HepG2 (cell line): ENCODE measurements at regions not wholly inside any gene's neighbourhood (a gene's known extent, or its start where the extent isn't known, plus 50 kb on each side); places are given as distances from the start of the nearest gene placed in this dataset.

Experiments
- ATAC-seq: fragments of 200-7000 bp; cut with Tn5 transposase; 3 replicates; pipeline ENCODE4 v1.9.1; 2020; ENCODE audit warnings: mild to moderate bottlenecking, moderate library complexity
- BruUV-seq: library from RNA; stranded (reverse); fragments of 400-500 nt; replicated peaks from 2 replicates; lab custom pipeline; 2021; lab: Mats Ljungman, UMichigan
- CTCF ChIA-PET: fragments of 300-600 bp; formaldehyde crosslinking; extraction: SDS; loops from one replicate; lab custom pipeline; 2021; ENCODE audit warnings: low total read pairs, inconsistent platforms, low intra/inter-chr PET ratio; lab: Yijun Ruan, JAX
- POLR2A ChIA-PET: fragments of 350-600 bp; sonication (Branson Sonifier 250); formaldehyde crosslinking; loops from one replicate; lab custom pipeline; 2020; ENCODE audit warnings: antibody characterized with exemption, inconsistent platforms; lab: Yijun Ruan, JAX
- DNase-seq: peaks from one replicate; pipeline ENCODE4 v3.0.0-alpha.2; 2015; ENCODE audit warnings: low spot score
- FAIRE-seq: peaks from 3 replicates; lab custom pipeline; 2011; peaks lifted over from hg19 to GRCh38; lab: Jason Lieb, UNC
- H2AFZ ChIP-seq: one replicate; pipeline ENCODE4 v1.6.1; 2011; ENCODE audit warnings: low read length, inconsistent platforms
- H3K27ac ChIP-seq: fragments of 300-600 bp; 3 replicates; pipeline ENCODE4 v1.8.0; 2011; ENCODE audit warnings: mixed run types, mild to moderate bottlenecking, mixed read lengths, low read length, inconsistent platforms; ENCODE audit not compliant: insufficient read depth; ENCODE audit errors: extremely low read length
- H3K27me3 ChIP-seq, 2 experiments: fragments of 200-600 bp in 1 of 2; 2 replicates in 1 of 2; 3 replicates in 1 of 2; pipeline versions ENCODE4 v1.6.0 to v1.8.0; 2011; ENCODE audit warnings: low read length in 2 of 2, mild to moderate bottlenecking in 2 of 2, moderate library complexity in 2 of 2, inconsistent platforms in 1 of 2; ENCODE audit not compliant: insufficient read depth in 2 of 2, control insufficient read depth in 1 of 2
- H3K36me3 ChIP-seq, 2 experiments: fragments of 200-600 bp in 1 of 2; replicated peaks in 1 of 2; 2 replicates in 1 of 2; 3 replicates in 1 of 2; pipeline versions ENCODE4 v1.5.1 to v1.8.0; 2011; ENCODE audit warnings: low read length in 2 of 2, inconsistent platforms in 1 of 2; ENCODE audit not compliant: insufficient read depth in 2 of 2, control insufficient read depth in 1 of 2
- H3K4me1 ChIP-seq: 2 replicates; pipeline ENCODE4 v1.5.1; 2012; ENCODE audit warnings: low read length, inconsistent platforms; ENCODE audit not compliant: insufficient read depth
- H3K4me2 ChIP-seq: 2 replicates; pipeline ENCODE4 v1.6.0; 2011; ENCODE audit warnings: low read depth, low read length, inconsistent platforms
- H3K4me3 ChIP-seq, 3 experiments: fragments of 200-600 bp in 1 of 3; sonication (generic), shearing (Covaris generic) in 1 of 3; replicated peaks in 1 of 3; 2 replicates each; pipeline ENCODE4 v1.5.1; 2011 to 2016; ENCODE audit warnings: low read length in 3 of 3, inconsistent platforms in 2 of 3, low read depth in 2 of 3, mild to moderate bottlenecking in 2 of 3, control low read depth in 1 of 3, mixed read lengths in 1 of 3; ENCODE audit not compliant: insufficient read depth in 1 of 3
- H3K79me2 ChIP-seq: one replicate; pipeline ENCODE4 v1.6.1; 2011; ENCODE audit warnings: low read length, inconsistent platforms; ENCODE audit not compliant: insufficient read depth
- H3K9ac ChIP-seq: 2 replicates; pipeline ENCODE4 v1.6.0; 2011; ENCODE audit warnings: mild to moderate bottlenecking, low read depth, low read length, inconsistent platforms; ENCODE audit not compliant: insufficient read depth
- H3K9me3 ChIP-seq: 2 replicates; pipeline ENCODE4 v1.5.1; 2012; ENCODE audit warnings: mild to moderate bottlenecking, low read length
- H4K20me1 ChIP-seq: 2 replicates; pipeline ENCODE4 v1.6.0; 2011; ENCODE audit warnings: inconsistent platforms, mild to moderate bottlenecking, low read length, moderate library complexity; ENCODE audit not compliant: insufficient read depth
- CENPBD1 ChIP-seq: sonication (generic); formaldehyde crosslinking; IDR thresholded peaks from 2 replicates; pipeline ENCODE4 v1.8.0; 2022; ENCODE audit warnings: missing genetic modification reagents, low read depth, mild to moderate bottlenecking, borderline replicate concordance
- DMTF1 ChIP-seq: sonication (generic); formaldehyde crosslinking; IDR thresholded peaks from 2 replicates; pipeline ENCODE4 v1.4.0; 2020; ENCODE audit warnings: mild to moderate bottlenecking, missing genetic modification reagents
- IRX3 ChIP-seq: sonication (generic); formaldehyde crosslinking; IDR thresholded peaks from 2 replicates; pipeline ENCODE4 v1.8.1; 2023; ENCODE audit warnings: mild to moderate bottlenecking, low read depth, missing genetic modification reagents, borderline replicate concordance
- KAT8 ChIP-seq: IDR thresholded peaks from 2 replicates; pipeline ENCODE4 v1.6.1; 2016; ENCODE audit warnings: missing genetic modification reagents, missing compliant biosample characterization
- MAFG ChIP-seq: sonication (generic); formaldehyde crosslinking; IDR thresholded peaks from 2 replicates; pipeline ENCODE4 v1.5.1; 2020; ENCODE audit warnings: mild to moderate bottlenecking, missing genetic modification reagents
- MTF1 ChIP-seq: sonication (generic); formaldehyde crosslinking; IDR thresholded peaks from 2 replicates; pipeline ENCODE4 v1.5.0; 2020; ENCODE audit warnings: missing genetic modification reagents
- RFX1 ChIP-seq: fragments of 450-650 bp; IDR thresholded peaks from 2 replicates; pipeline ENCODE4 v1.6.1; 2017
- ZFX ChIP-seq: sonication (generic); formaldehyde crosslinking; IDR thresholded peaks from 2 replicates; pipeline ENCODE4 v1.4.0; 2020; ENCODE audit warnings: mild to moderate bottlenecking, low read depth, missing genetic modification reagents, moderate library complexity
- WGBS: methylation state at CpG from one replicate; pipeline ENCODE4 v1.1.6; 2017; ENCODE audit warnings: low lambda C conversion rate; 5-methylcytosine and 5-hydroxymethylcytosine counted together
- in situ Hi-C: cut with HindIII; loops from 2 replicates; pipeline ENCODE4 v1.10.0; 2017; ENCODE audit warnings: low pct_unique_long_range_greater_than_20kb; ENCODE audit not compliant: extremely low pct_ligation_motif_present
- intact Hi-C: fragments of 100-400 bp; cut with micrococcal nuclease; formaldehyde crosslinking; loops from one replicate; pipeline ENCODE4 v1.10.0; 2022; ENCODE audit not compliant: unreplicated experiment

GRCh38 chr1:194215448-194215847, 1029.0 kb upstream of the B3GALT2 start:
- FAIRE-seq (no peak), DNase-seq (no peak), ATAC-seq (no peak)
- H2AFZ ChIP-seq: no peak overlapping the region
- ChIA-PET POLR2A (no interaction called here), CTCF (no interaction called here)
- H3K9ac ChIP-seq: no peak overlapping the region
- no peaks in the 10 kb centered on the region for H3K27me3 ChIP-seq
- no peak overlapping the region for H3K4me2 ChIP-seq
- 7% methylated on average over 1 of the region's 1 CpG for WGBS
- intact Hi-C loops: no loop called here
- no peak overlapping the region for H3K4me3 ChIP-seq
- TF ChIP-seq MAFG (CRISPR knock-in tag): no peak
- TF ChIP-seq IRX3 (CRISPR knock-in tag): no peak
- TF ChIP-seq KAT8: no peak
- peak; percentile 23; the same call in 1 of the 2 replicates for TF ChIP-seq RFX1
- TF ChIP-seq ZFX (CRISPR knock-in tag): no peak
- in situ Hi-C loops: no loop called here
- H3K27ac ChIP-seq: no peak overlapping the region
- no peaks in the 10 kb centered on the region for H3K36me3 ChIP-seq
- H3K79me2 ChIP-seq: no peaks in the 10 kb centered on the region
- no peaks in the 10 kb centered on the region for H3K9me3 ChIP-seq
- no peaks in the 10 kb centered on the region for H3K4me1 ChIP-seq
- BruUV-seq: no TSS peak
- H4K20me1 ChIP-seq: no peaks in the 10 kb centered on the region

GRCh38 chr1:194214735-194215134, 1028.3 kb upstream of the B3GALT2 start:
- no TSS peak for BruUV-seq
- ChIA-PET CTCF (no interaction called here), POLR2A (no interaction called here)
- Histone ChIP-seq H3K36me3 (no peaks in the 10 kb centered on the region), H4K20me1 (no peaks in the 10 kb centered on the region), H3K4me3 (no peak overlapping the region), H3K79me2 (no peaks in the 10 kb centered on the region), H3K4me1 (no peaks in the 10 kb centered on the region), H3K27ac (no peak overlapping the region), H3K27me3 (no peaks in the 10 kb centered on the region), H3K9ac (no peak overlapping the region), H2AFZ (no peak overlapping the region), H3K4me2 (no peak overlapping the region), H3K9me3 (no peaks in the 10 kb centered on the region)
- DNase-seq (no peak), FAIRE-seq (no peak), ATAC-seq (no peak)
- in situ Hi-C loops (no loop called here), intact Hi-C loops (no loop called here)
- 0% methylated on average over 3 of the region's 3 CpGs for WGBS
- no peak for TF ChIP-seq DMTF1 (CRISPR knock-in tag)
- no peak for TF ChIP-seq MTF1
- TF ChIP-seq CENPBD1 (CRISPR knock-in tag): no peak
